ENCODE measurements at regions not wholly inside any gene's neighbourhood (a gene's known extent, or its start where the extent isn't known, plus 50 kb on each side); places are given as distances from the start of the nearest gene placed in this dataset.

GRCh38 chr16:74026373-74027281, 270.0 kb upstream of the PSMD7 start:
- TF ChIP-seq, protein P1, sequence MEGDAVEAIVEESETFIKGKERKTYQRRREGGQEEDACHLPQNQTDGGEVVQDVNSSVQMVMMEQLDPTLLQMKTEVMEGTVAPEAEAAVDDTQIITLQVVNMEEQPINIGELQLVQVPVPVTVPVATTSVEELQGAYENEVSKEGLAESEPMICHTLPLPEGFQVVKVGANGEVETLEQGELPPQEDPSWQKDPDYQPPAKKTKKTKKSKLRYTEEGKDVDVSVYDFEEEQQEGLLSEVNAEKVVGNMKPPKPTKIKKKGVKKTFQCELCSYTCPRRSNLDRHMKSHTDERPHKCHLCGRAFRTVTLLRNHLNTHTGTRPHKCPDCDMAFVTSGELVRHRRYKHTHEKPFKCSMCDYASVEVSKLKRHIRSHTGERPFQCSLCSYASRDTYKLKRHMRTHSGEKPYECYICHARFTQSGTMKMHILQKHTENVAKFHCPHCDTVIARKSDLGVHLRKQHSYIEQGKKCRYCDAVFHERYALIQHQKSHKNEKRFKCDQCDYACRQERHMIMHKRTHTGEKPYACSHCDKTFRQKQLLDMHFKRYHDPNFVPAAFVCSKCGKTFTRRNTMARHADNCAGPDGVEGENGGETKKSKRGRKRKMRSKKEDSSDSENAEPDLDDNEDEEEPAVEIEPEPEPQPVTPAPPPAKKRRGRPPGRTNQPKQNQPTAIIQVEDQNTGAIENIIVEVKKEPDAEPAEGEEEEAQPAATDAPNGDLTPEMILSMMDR (conservative IDR thresholded peaks at IDR 0.05 in 1 of 2, IDR thresholded peaks at IDR 0.05 in 1 of 2; ENCODE audit: extremely low read depth in 1 of 2, insufficient read depth in 1 of 2, low read depth in 1 of 2, low read length in 2 of 2), result no peak
- no peak for TF ChIP-seq EZH2 (IDR thresholded peaks at IDR 0.05; ENCODE audit: borderline replicate concordance, low read length)

All from mammary epithelial cell (primary cell).